T-helper 17 cell (primary cell): ENCODE measurements at regions not wholly inside any gene's neighbourhood (a gene's known extent, or its start where the extent isn't known, plus 50 kb on each side); places are given as distances from the start of the nearest gene placed in this dataset.
"Not testable (repeated sequence)": the region's sequence is repeated elsewhere in the genome, so short reads cannot be mapped to it uniquely, and the experiment has no call there.

Experiments
- ATAC-seq: fragments of 150-1000 bp; cut with Tn5 transposase; 2 replicates; pipeline ENCODE4 v1.10.0; 2021; ENCODE audit warnings: mild to moderate bottlenecking, moderate library complexity
- DNase-seq, 3 donors: peaks; one replicate each; pipeline versions ENCODE4 v3.0.0 to v3.0.0-alpha.2; 2020 to 2021
- H3K9me3 ChIP-seq: one replicate; pipeline ENCODE4 v1.7.0; 2013; ENCODE audit warnings: low read length, mild to moderate bottlenecking; ENCODE audit not compliant: control insufficient read depth, poor library complexity, severe bottlenecking
- H3K27ac Mint-ChIP-seq: one replicate; pipeline ENCODE4 v1.8.0; 2022; ENCODE audit warnings: mild to moderate bottlenecking, moderate library complexity, mixed read lengths
- H3K27me3 Mint-ChIP-seq: one replicate; pipeline ENCODE4 v1.8.0; 2022; ENCODE audit warnings: mixed read lengths
- H3K36me3 Mint-ChIP-seq: one replicate; pipeline ENCODE4 v1.8.0; 2022; ENCODE audit warnings: low read depth, mixed read lengths
- H3K4me1 Mint-ChIP-seq: one replicate; pipeline ENCODE4 v1.8.0; 2022; ENCODE audit warnings: mild to moderate bottlenecking, mixed read lengths
- H3K4me3 Mint-ChIP-seq: one replicate; pipeline ENCODE4 v1.8.0; 2022; ENCODE audit warnings: mild to moderate bottlenecking, moderate library complexity, mixed read lengths

DNA sequence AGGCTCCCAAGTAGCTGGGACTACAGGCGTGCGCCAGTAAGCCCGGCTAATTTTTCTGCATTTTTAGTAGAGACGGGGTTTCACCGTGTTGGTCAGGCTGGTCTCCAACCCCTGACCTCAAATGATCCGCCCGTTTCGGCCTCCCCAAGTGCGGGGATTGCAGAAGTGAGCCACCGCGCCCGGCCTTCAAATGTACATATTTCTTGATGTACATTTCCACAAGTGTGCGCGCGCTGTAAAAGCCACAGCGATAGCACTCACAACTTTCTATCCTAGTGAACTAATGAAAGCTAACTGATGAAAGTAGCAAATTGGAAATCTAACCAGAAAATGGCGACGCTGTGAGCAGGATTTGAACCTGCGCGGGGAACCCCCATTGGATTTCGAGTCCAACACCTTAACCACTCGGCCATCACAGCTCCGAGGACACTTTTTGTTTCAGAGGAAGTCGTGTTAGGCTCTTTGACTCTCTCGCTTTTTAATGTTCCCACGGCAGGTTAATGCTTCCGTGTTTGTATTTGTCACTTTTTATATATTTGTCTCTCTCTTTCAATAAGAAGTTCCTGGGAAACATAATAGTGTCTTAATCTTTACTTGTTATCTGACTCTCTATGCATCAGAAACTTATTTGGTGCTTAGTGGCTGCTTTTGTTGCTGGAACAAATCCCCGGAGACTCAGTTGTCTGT is 199.4 kb upstream of the ZNF184 start:
- peak overlapping the region; percentile 1 for H3K4me3 Mint-ChIP-seq
- no peak for ATAC-seq
- peaks cover 4% of the 10 kb centered on the region for H3K4me1 Mint-ChIP-seq
- H3K27me3 Mint-ChIP-seq, result peaks cover 84% of the 10 kb centered on the region
- H3K9me3 ChIP-seq, result peaks cover 13% of the 10 kb centered on the region
- no peak for DNase-seq
- H3K27ac Mint-ChIP-seq, result no peak overlapping the region
- H3K36me3 Mint-ChIP-seq, result peaks cover 3% of the 10 kb centered on the region

DNA sequence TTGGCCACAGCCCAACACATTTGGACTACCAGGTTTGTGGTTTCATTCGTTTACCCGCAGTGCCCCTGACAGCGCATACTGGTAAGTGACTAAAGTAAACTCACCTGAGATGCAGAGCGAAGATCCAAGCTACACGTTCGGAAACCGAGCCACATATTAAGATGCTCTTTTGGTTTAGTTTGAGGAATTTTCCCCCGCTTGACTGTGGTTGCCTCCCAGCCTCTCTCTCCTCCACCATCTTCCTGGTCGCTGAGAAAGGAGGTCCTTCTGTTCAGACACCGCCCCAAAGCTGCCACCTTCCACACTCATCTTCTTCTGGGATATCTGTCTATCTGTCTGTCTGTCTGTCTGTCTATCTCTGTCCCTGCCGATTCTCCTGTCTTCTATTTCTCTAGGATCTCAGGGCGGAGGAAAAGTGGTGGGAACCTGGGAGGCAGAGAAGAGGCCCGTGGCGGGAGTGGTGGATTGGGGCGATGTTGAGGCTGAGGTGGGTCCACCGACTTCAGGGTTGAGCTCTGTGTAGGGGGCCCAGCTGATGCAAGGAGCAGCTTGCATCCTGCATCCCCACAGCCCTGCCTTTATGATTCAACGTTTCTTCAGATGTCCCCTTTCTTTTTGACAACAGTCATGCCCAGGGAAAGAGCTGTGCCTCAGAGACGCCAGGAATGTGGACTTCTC is 196.9 kb upstream of the ZNF184 start:
- peaks cover 16% of the 10 kb centered on the region for H3K9me3 ChIP-seq
- Mint-ChIP-seq H3K27me3 (peaks cover 83% of the 10 kb centered on the region), H3K36me3 (no peaks in the 10 kb centered on the region), H3K27ac (peak overlapping the region; percentile 87), H3K4me1 (peaks cover 4% of the 10 kb centered on the region), H3K4me3 (peak overlapping the region; percentile 0)
- DNase-seq, result no peak
- no peak for ATAC-seq

DNA sequence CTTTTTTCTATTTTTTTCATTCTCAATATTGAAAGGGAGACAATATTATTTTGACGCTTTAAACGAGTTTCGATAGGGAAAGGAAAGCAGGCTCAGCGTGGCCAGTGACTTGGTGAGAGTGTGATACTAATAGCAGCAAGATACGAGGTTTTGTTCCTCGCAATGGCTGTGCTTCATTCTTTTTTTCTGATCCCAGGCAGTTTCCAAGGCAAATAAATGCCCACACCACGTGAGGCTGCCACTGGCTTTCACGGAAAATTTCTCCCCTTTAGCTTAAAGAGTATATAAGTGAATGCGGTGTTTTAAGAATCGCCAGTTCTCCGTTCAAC is 196.4 kb upstream of the ZNF184 start:
- Mint-ChIP-seq H3K4me1 (peaks cover 4% of the 10 kb centered on the region), H3K27me3 (peaks cover 82% of the 10 kb centered on the region), H3K36me3 (no peaks in the 10 kb centered on the region), H3K27ac (peak overlapping the region; percentile 87), H3K4me3 (peak overlapping the region; percentile 39)
- DNase-seq (no peak), ATAC-seq (no peak)
- H3K9me3 ChIP-seq, result peaks cover 16% of the 10 kb centered on the region

DNA sequence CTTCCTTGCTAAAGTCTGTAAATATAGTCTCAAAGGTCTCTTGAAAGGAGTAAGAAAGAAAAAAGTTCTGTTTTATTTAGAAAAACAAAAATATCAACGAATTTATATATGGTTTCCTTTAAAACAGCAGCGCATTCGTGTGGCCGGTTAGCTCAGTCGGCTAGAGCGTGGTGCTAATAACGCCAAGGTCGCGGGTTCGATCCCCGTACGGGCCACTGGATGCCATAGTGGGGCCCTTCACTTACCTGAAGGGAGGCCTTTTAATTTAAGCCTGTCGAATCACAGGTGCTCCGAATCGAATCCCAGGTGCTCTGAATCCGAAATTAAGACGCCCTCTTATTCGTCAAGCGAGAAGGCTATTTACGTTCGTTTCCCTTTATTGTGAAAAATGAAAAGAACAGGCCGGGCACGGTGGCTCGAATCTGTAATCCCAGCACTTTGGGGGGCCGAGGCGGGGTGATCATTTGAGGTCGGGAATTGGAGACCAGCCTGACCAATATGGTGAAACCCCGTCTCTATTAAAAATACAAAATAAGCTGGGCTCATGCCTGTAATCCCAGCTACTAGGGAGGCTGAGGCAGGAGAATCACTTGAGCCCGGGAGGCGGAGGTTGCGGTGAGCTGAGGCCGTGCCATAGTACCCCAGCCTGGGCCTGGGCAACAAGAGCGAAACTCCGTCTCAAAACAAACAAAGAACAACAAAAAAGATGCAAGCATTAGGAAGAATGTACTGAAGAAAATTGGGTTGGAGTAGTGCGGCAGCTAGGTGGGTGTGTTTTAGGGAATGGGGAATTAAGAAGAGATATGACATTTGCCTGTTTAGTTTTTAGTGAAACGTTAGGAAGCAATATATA is 195.8 kb upstream of the ZNF184 start:
- no peak for ATAC-seq
- no peak for DNase-seq

DNA sequence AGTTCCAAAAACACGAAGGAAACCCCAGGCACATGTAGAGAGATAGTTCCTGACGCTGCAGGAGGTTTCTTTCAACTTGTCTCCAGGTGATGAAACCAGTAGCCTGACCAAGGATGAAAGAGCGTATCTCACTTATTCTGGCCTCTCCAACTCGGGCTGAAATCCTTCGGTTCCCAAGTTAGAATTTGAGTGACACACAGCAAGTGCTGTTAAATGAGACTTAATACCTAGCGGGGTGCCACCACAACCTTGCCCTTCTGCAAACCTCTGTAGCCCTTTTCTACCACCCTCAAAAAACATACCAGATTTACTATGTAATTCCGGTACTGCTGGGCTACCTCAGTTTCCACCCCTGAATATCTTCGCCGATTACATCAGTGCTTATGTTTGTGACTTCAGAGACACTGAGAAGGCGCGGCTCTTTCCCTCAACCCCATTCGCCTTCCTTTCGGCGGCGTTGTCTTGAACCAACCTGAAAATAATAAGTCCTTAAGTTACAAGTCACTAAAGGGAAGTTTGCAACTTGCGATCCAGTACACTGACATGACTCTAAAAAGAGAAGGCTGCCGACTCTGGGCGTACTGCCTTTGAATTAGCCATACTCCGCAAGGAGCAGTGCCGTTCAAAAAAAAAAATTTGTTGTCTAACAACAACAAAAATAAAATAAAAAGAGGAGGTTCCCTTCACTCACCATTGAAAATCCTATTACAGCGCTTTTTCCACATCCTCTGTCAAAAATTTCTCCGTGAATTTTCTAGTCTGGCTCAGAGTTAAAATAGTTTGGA is 194.9 kb upstream of the ZNF184 start:
- Mint-ChIP-seq H3K4me1 (peaks cover 5% of the 10 kb centered on the region), H3K36me3 (no peaks in the 10 kb centered on the region), H3K27ac (peak overlapping the region; percentile 87), H3K27me3 (peaks cover 78% of the 10 kb centered on the region), H3K4me3 (peak overlapping the region; percentile 39)
- DNase-seq, result no peak
- H3K9me3 ChIP-seq, result peaks cover 8% of the 10 kb centered on the region
- no peak for ATAC-seq

More for the DNA sequence above, 195.8 kb upstream of the ZNF184 start:
- peak overlapping the region; percentile 87 for H3K27ac Mint-ChIP-seq
- peaks cover 4% of the 10 kb centered on the region for H3K4me1 Mint-ChIP-seq
- H3K36me3 Mint-ChIP-seq, result no peaks in the 10 kb centered on the region
- peaks cover 76% of the 10 kb centered on the region for H3K27me3 Mint-ChIP-seq
- H3K9me3 ChIP-seq, result peaks cover 12% of the 10 kb centered on the region
- peak overlapping the region; percentile 39 for H3K4me3 Mint-ChIP-seq

DNA sequence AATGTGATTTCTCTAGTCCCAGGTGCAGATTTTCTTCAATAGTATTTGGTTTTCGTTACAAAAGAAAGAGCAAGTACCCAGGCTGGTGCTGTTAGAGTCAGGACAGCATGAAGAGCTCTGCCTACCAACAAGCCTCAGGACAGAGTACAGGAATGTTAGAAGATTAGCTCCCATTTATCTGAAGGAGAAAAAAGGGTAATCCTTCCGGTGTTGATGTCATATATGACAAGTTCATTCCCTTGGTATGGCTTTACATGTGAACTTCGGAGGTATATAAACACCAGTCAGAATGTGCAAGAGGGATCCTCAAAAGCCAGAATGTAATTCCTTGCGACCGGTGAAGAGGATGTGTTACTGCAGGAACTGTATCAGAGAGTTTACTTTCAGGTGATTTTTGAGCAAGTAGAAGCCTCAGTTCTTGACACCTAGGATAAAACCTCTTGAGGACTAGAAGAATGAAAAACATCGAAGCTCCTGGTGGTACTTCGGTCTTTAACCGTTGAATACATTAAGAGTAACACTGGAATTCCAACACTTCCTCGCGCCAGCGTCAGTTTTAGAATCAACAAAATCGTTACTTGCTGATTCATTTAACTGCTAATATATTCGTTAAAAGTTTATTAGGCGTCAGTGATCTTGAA is 194.2 kb upstream of the ZNF184 start:
- H3K4me3 Mint-ChIP-seq, result no peak overlapping the region

DNA sequence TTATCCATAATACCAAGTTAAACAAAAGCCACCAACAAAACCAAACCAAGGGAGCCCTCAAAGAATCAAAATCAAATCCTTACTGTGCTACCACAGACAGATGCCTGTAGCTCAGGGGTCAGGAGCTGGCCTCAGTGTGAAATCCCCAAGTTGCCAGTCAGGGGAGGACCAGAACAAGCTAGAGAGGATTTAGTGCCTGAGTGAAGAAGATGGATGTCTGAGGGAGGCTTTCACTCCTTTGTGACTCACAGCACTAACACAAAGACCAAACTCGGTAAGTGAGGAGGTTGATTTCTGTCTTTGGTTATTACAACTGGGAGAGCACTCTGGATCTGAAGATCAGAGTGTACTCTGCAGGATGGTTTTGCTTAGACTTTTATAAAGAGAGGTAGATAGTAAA is 189.9 kb upstream of the ZNF184 start:
- DNase-seq (no peak), ATAC-seq (no peak)
- H3K4me1 Mint-ChIP-seq, result peaks cover 2% of the 10 kb centered on the region
- H3K27ac Mint-ChIP-seq, result no peak overlapping the region
- peaks cover 53% of the 10 kb centered on the region for H3K27me3 Mint-ChIP-seq
- no peak overlapping the region for H3K4me3 Mint-ChIP-seq
- no peaks in the 10 kb centered on the region for H3K36me3 Mint-ChIP-seq
- peaks cover 8% of the 10 kb centered on the region for H3K9me3 ChIP-seq

More for the DNA sequence above, 194.2 kb upstream of the ZNF184 start:
- peaks cover 6% of the 10 kb centered on the region for H3K4me1 Mint-ChIP-seq
- H3K27me3 Mint-ChIP-seq, result peaks cover 78% of the 10 kb centered on the region
- DNase-seq (no peak), ATAC-seq (no peak)
- H3K36me3 Mint-ChIP-seq, result no peaks in the 10 kb centered on the region
- peak overlapping the region; percentile 87 for H3K27ac Mint-ChIP-seq
- peaks cover 8% of the 10 kb centered on the region for H3K9me3 ChIP-seq

DNA sequence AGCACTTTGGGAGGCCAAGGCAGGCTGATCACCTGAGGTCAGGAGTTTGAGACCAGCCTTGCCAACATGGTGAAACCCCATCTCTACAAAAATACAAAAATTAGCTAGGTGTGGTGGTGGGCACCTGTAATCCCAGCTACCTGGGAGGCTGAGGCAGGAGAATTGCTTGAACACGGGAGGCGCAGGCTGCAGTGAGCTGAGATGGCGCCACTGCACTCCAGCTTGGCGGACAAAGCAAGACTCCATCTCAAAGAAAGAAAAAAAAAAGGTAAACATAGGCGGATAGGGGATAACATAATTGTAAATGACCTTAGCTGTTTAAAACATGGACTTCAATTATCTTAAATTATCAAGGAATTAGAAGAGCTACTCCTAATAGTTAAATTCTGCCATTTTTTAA is 189.3 kb upstream of the ZNF184 start:
- not testable (repeated sequence) for ATAC-seq
- peaks cover 48% of the 10 kb centered on the region for H3K27me3 Mint-ChIP-seq

DNA sequence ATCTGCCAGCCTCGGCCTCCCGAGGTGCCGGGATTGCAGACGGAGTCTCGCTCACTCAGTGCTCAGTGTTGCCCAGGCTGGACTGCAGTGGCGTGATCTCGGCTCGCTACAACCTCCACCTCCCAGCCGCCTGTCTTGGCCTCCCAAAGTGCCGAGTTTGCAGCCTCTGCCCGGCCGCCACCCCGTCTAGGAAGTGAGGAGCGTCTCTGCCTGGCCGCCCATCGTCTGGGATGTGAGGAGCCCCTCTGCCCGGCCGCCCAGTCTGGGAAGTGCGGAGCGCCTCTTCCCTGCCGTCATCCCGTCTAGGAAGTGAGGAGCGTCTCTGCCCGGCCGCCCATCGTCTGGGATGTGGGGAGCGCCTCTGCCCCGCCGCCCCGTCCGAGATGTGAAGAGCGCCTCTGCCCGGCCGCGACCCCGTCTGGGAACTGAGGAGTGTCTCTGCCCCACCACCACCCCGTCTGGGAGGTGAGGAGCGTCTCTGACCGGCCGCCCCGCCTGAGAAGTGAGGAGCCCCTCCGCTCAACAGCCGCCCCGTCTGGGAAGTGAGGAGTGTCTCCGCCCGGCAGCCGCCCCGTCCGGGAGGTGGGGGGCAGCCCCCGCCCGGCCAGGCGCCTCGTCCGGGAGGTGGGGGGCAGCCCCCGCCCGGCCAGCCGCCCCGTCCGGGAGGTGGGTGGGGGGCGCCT is 180.4 kb upstream of the ZNF184 start:
- not testable (repeated sequence) for H3K4me1 Mint-ChIP-seq, H3K4me3 Mint-ChIP-seq, H3K9me3 ChIP-seq, DNase-seq, ATAC-seq, H3K27ac Mint-ChIP-seq, H3K36me3 Mint-ChIP-seq
- peaks cover 57% of the 10 kb centered on the region for H3K27me3 Mint-ChIP-seq

More for the DNA sequence above, 189.3 kb upstream of the ZNF184 start:
- not testable (repeated sequence) for H3K9me3 ChIP-seq, H3K4me3 Mint-ChIP-seq, H3K27ac Mint-ChIP-seq, H3K4me1 Mint-ChIP-seq, H3K36me3 Mint-ChIP-seq, DNase-seq

DNA sequence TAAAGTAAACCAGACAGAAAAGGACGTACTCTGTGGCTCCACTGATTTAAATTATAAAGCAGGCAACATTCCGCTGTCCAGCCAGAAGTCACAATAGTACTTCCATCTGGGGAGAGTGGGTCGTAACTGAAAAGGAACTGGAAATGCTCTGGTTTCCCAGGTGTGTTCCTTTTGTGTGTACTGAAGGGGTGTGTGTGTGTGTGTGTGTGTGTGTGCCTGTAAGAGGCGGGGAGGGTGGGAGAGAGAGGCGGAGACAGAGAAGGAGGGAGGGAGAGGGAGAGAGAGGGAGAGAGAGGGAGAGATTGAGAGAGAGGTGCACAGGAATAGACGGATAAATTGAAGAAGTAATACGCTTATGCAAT is 178.4 kb upstream of the ZNF184 start:
- H3K9me3 ChIP-seq, result no peaks in the 10 kb centered on the region
- H3K4me1 Mint-ChIP-seq, result no peaks in the 10 kb centered on the region
- DNase-seq (no peak), ATAC-seq (no peak)
- H3K36me3 Mint-ChIP-seq, result peaks cover 3% of the 10 kb centered on the region
- peaks cover 69% of the 10 kb centered on the region for H3K27me3 Mint-ChIP-seq
- H3K4me3 Mint-ChIP-seq, result no peak overlapping the region
- no peak overlapping the region for H3K27ac Mint-ChIP-seq

DNA sequence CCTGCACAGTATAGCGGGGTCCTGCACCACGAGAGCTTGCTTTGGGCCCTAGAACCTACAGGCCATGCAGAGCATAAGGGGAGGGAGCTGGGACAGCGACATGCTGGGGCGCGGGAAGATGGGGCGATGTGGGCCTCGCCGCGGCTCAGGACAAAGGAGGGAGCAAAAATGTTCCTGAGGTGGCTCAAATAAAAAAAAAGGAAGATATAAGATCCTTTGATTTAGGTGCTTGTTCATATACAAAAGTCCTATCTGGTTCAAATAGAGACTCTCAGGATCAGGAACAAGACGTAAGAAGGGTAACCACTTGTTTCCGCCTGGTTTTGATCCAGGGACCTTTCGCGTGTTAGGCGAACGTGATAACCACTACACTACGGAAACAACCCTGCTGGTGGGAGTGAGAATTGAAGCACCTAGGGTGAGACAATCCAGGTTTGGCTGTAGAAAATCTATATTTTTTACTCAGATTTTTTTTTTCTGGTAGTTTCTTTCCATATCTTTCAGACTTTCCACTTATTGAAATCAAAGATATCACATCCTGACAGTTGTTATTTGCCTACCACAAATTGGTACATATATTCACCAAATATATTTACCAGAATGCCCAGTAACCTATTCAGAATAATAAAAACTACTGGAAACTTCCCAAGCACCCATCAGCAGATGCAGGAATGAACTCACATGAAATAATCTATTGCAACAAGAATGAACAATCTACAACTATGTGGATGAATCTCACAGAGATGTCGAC is 177.9 kb upstream of the ZNF184 start:
- no peak for DNase-seq
- no peaks in the 10 kb centered on the region for H3K9me3 ChIP-seq
- Mint-ChIP-seq H3K36me3 (peaks cover 3% of the 10 kb centered on the region), H3K4me1 (no peaks in the 10 kb centered on the region), H3K27ac (no peak overlapping the region), H3K4me3 (no peak overlapping the region), H3K27me3 (peaks cover 71% of the 10 kb centered on the region)
- ATAC-seq, result no peak

DNA sequence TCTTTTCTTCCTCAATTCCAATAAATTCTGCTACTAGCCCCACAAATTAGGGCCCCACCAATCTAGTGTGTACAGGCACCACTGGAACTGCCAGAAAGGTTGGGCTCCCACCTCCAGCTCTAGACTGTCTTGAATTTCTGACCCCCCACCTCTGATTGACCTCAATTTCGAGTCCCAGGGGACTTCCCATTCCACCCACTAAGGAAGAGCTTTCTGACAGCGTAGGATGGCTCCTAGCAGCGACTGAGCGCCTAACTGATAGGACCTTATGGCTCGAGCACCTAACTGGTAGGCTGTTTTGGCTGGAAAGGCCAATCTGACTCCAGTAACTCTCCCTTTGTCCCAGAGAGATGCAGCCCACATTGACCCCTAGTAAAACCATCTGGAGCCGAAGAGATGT is 171.6 kb upstream of the ZNF184 start:
- DNase-seq (no peak), ATAC-seq (no peak)
- Mint-ChIP-seq H3K4me1 (no peaks in the 10 kb centered on the region), H3K4me3 (no peak overlapping the region), H3K27ac (no peak overlapping the region), H3K27me3 (peaks cover 80% of the 10 kb centered on the region), H3K36me3 (peaks cover 3% of the 10 kb centered on the region)
- no peaks in the 10 kb centered on the region for H3K9me3 ChIP-seq
